NCI-H1105 (cell line): ENCODE measurements at regions not wholly inside any gene's neighbourhood (a gene's known extent, or its start where the extent isn't known, plus 50 kb on each side); places are given as distances from the start of the nearest gene placed in this dataset.

Source experiments
- DNase-seq: peaks from one replicate; lab custom pipeline; 2025; lab: John Stamatoyannopoulos, UW

- no peak for DNase-seq
These were observed 537.5 kb downstream of the QKI start for GRCh38 chr6:163952005-163952404.

- no peak for DNase-seq
These were observed 536.8 kb downstream of the QKI start for GRCh38 chr6:163951326-163951725.

GRCh38 chr6:163950159-163950558, 535.6 kb downstream of the QKI start:
- no peak for DNase-seq

DNA sequence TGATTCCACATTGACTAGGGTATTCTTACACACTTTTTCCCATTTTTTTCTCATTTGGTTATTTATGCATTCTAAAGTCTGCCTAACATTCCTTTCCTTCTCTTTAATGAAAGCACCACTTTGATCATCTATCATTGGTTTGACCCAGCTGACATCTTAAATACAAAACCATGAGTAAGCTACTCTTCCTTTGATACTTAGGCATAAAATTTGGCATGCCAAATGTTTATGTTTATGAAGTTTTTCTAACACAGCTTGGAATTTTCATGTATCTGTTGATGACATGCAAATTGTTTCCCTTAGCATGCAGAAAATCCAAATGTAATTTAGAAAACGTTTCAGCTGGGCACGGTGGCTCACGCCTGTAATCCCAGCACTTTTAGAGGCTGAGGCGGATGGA, 534.9 kb downstream of the QKI start:
- no peak for DNase-seq

DNA sequence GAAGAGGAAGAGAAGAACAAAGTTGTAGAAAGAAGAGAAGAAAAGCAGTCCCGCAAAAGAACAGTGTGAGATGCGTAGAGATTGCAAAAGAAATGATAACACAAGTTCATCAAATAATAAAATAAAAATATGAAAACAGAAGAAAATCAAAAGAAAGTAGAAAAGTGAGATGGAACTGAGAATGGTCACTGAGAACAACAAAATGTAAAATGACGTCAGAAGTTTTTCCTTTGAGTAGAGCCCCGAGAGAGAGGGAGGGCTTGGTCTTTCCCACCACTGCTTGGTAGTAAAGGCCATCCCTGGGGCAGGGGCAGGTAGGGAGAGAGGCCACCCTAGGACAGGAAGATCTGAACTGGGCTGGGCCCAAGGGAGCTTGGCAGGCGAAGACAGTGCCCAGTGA, 533.7 kb downstream of the QKI start:
- DNase-seq, result no peak

- DNase-seq, result no peak
These were observed 532.8 kb downstream of the QKI start for GRCh38 chr6:163947276-163947675.

DNA sequence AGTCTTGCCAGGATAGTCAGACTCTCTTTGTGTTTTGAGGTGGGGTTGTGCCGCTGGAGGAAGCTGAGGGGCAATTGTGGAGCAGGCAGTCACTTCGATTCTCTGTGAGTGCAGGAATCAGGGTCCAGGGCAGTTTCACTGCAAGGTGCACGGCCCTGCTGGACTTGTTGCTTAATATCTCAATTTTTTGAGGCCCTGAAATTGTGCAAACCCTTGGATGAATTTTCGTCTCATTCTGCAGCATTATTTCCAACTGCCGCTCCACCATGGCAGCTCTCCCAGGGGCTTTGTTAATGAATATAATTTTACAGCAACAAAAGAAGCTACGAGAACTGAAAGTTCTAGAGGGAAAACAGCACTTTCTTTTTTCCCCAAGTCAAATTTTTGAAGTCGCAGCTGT, 531.9 kb downstream of the QKI start:
- no peak for DNase-seq

DNA sequence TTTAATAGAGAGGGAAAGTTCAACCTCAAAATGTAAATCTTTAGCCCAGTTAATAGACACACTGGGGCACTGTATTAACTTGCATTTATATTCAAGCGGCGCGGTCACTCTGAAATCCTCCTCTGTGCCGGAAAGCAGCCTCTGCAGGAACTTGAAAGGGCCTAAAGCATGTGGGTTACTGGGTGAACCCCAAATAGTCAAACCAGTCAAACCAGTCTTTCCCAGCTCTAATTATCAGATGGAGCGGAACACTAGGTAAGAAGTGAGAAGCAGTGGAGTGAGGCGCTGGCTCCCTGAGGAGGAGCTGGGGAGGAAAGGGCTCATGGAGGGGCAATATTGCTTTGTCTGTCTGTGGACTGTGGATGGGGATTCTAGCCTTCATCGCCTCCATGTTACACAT, 531.3 kb downstream of the QKI start:
- no peak for DNase-seq

GRCh38 chr6:163944897-163945296, 530.4 kb downstream of the QKI start:
- DNase-seq, result no peak

DNA sequence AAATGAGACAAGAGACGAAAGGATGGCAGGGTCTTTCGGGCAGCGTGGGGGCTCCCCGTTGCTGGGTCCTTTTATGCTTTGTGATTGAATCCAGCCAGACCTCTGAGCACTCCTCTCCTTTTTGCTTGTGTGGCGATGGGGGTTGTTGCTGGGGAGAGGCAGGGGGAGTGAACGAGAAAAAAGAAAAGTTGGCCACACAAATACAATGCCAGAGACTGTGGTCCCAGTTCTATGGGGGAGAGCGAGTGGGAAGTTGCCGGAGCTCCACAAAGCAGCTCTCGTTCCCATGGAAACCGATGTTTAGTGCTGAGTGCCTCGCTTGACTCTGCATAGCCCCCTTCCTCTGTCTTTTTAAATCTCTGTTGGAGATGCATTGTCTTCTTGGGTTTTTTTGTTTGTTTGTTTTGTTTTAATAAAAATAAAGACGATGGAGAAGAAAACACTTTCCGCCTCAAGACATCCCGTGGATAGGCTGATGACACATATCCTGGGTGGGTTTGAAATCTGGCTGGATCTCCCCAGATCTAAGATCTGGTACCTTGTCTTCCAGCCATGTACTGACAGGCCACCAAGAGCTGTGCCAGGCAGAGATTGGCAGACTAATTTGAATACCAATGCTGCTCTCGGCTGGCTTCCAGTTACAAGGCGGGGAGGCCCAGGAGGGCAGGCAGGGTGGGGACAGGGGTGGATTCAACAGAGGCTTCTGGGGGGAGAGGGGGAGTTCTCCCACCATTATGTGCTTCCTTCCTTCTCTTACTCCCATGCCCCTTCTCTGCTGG, 529.3 kb downstream of the QKI start:
- no peak for DNase-seq

DNA sequence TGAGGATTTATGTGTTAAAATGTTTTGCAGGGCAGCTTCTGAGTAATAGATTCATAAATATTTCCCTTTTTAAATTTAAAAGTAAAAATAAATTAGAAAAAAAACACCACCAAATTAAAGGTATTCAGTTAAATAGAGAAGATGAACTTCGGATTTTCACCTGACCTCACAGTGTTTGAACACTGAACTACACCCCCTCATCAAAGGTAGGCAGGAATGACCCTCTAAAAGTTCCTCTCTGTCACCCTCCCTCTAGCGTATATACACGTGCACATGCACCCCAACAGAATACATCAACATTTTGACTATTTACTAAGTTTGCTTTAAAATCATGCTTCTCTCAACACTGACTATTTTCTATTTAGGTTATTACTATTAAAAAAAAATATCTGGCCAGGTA, 528.3 kb downstream of the QKI start:
- DNase-seq, result no peak

GRCh38 chr6:163941624-163941976, 527.1 kb downstream of the QKI start:
- no peak for DNase-seq

- no peak for DNase-seq
These were observed 526.4 kb downstream of the QKI start for GRCh38 chr6:163940705-163941623.

- no peak for DNase-seq
These were observed 522.6 kb downstream of the QKI start for GRCh38 chr6:163937071-163937470.

DNA sequence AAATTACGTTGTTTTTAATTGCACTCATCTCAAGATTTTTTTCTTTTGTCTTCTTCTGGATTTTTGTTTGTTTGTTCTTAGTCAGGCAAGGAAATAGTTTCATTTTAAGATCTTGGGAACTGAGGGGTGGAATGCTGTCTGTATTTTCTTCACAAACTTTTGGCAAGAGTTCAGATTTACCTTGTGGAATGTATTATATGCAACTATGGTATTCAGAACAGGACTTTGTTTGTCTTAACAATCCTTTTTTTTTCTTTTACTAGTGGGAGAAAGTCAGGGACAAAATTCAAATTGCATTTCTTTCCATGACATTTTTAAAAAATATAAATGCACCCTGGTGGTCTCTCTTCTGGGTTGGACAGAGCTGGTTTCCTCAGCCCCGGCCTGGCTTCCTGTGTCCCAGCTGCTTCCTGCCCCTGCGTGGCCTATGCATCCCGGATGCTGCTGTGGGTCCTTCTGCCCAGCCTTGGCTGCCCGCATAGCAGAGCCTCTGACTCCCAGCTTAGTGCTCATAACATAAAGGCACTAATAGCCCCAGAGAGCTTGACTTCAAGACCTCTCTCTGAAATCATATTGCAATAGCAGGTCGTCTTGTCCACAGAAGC, 520.7 kb downstream of the QKI start:
- no peak for DNase-seq

- no peak for DNase-seq
These were observed 515.5 kb downstream of the QKI start for GRCh38 chr6:163930012-163930411.

DNA sequence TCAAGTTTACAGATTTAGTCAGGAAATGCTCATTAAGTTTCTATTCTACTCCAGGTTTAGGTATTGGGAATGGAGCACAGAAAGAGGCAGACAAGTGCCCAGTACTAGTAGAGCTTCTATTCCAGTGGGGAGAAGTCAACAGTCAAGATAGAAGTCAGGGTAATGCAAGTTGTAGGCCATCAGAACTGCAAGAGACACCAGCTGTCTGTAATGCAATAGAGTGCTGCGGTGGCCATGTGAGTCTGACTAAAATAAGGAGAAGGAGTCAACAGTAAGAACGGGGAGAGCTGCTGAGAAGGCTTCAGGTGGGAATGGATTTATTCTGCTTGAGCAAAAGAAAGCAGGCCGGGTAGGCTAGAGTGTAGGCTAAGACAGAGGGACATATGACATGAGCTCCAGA, 515.0 kb downstream of the QKI start:
- DNase-seq, result no peak

DNA sequence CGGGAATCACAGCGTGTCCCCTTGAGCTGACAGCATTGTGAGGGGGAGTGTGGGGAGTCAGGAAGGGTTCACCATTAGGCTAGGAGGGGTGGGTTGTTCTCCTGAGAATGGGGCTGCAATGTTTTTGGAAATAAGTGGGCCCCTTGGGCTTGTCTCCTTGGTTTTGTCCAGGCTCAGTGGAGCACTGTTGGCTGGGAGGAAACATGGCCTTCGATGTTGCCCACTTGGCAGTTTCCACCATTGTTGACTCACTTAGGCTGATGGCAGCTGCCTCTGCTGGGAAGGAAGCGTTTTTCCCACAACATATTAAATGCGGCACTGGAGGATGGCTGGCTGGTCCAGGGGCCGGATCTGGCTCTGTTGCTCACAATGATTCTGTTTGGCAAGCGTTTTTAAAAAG, 512.1 kb downstream of the QKI start:
- no peak for DNase-seq

DNA sequence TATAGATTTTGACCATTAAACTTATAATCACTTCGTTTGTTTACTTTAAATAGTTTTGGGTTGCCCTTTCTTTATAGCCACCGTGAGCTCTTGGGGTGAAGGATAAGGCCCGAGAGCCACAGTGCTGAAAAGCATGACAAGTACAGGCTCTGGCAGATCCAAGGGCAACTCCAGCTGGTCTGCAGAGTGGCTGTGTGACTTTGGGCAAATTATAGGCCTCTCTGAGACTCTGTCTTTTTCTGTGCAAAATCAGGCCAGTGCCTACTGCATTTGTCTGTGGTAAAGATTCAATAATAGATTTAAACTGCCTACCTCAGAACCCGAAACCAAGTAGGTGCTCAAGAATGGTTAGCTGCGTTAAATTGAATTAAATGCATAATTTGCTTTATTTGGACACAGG, 511.3 kb downstream of the QKI start:
- no peak for DNase-seq

DNA sequence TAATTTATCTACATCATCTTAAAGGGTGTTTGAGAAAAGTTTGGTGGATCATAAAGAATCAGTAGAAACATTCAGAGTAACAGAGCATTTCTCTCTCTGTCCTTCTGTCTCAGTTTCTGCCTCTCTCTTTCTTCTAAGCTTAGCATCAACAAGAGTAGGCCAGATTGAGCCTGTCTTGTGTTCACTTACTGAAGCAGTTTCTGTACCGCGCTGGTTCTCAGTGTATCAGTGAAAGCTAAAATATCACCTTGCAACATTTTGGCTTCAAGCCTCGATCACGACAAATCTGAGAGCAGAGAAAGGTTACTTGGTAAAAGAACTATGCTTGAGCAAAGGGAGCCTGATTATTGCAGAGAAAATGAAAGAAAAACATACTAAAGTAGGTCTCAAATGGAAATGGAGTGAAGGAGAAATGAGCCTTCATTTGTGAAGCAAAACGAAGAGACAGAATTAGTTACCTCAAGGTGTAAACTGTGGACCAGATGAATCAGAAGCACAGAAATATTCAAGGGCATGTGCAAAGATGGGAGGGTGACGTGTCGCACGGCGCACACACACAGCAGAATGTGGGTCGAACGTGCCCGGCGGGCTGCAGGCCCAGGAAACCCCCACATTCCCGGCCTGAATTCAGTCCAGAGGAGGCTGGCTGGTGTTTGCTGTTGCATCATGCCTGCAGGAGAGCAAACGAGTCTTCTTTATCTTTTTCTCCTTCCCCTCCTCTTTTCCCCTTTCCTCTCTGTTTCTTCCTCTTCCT, 509.3 kb downstream of the QKI start:
- DNase-seq, result no peak

DNA sequence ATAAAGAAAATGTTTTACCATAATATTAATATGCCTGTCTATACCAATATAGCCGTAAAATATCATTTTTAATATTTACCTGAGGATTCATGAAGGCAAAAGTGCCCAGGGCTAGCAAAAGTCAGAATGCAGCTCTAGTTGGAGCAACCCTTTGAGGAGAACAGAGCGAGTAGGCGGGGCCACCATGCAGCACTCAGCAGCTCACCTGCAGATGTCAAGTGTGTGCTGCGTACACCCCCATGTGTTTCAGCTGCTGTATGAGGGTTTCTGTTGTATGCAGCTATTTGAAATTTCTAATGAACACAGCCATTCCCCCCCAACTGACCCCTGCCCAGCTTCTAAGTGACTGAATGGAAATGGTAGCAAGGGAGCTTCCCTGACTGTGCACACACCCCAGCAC, 508.0 kb downstream of the QKI start:
- DNase-seq, result no peak

GRCh38 chr6:163919652-163920051, 505.1 kb downstream of the QKI start:
- no peak for DNase-seq
